ENCODE measurements at regions not wholly inside any gene's neighbourhood (a gene's known extent, or its start where the extent isn't known, plus 50 kb on each side); places are given as distances from the start of the nearest gene placed in this dataset.
A peak's percentile ranks its signal among the peaks of the same experiment; 100 is the strongest.
"Not testable (repeated sequence)": the region's sequence is repeated elsewhere in the genome, so short reads cannot be mapped to it uniquely, and the experiment has no call there.

DNA sequence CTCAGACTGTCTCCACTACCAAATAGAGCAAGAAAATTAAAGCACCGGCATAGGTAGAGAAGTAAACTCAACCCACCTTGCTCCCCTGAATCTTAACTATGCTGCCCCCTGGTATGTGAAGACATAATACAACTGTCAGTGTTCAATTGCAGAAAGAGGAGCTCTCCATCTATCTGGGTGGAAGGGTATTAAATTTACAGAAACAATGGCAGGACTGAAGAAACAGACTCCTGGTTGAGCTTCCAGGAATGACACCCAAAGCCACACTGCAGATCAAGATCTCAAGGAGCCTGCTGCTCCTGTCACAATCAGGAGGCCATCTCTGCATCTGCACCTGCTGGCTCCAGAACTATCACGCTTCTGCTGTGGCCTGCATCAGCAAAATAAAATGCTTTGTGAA, 132.1 kb upstream of the BMAL1 start:
- no peak overlapping the region for H3K4me3 ChIP-seq (replicated peaks in 1 of 2; ENCODE audit: low read depth in 2 of 2, low read length in 2 of 2)
- TF ChIP-seq CTCF (IDR thresholded peaks at IDR 0.05; ENCODE audit: low read depth, low read length), result no peak
- DNase-seq (ENCODE audit: low read depth in 2 of 2), result no peak

GRCh38 chr11:13149991-13150390, 127.6 kb upstream of the BMAL1 start:
- DNase-seq (ENCODE audit: low read depth in 2 of 2), result no peak
- H3K4me3 ChIP-seq (replicated peaks in 1 of 2; ENCODE audit: low read depth in 2 of 2, low read length in 2 of 2), result no peak overlapping the region
- TF ChIP-seq CTCF (IDR thresholded peaks at IDR 0.05; ENCODE audit: low read depth, low read length), result no peak

DNA sequence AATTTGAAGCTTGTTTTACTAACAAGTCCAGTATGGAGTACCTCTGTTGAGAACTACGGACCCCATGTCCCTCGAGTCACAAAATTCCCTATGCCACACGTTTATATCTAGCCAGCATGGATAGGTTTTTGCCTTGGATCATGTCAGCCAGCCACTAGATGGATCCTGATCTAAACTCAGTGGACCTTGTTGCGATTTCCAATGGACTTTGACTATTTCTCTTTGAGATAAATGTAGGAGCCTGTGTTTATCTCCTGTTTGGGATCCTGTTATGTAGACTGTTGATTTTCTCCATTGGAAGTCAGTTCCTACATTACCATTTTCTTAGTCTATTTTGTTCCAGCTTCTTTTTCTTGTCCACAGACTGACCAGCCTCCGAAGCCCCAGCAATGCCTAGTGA, 127.1 kb upstream of the BMAL1 start:
- no peak overlapping the region for H3K4me3 ChIP-seq (replicated peaks in 1 of 2; ENCODE audit: low read depth in 2 of 2, low read length in 2 of 2)
- TF ChIP-seq CTCF (IDR thresholded peaks at IDR 0.05; ENCODE audit: low read depth, low read length), result no peak
- DNase-seq (ENCODE audit: low read depth in 2 of 2), result no peak

DNA sequence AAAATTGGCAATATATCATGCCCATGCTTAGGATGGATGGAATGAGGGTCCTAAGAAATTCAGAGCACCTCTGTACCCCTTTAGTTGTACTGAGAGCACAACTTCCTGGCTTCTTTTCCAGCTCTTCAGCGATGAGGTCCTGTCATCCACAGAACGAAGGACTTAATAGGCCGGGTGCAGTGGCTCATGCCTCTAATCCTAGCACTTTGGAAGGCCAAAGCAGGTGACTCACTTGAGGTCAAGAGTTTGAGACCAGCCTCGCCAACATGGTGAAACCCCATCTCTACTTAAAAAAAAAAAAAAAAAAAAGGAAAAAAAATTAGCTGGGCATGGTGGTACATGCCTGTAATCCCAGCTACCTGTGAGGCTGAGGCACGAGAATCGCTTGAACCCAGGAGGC, 125.3 kb upstream of the BMAL1 start:
- no peak for TF ChIP-seq CTCF (IDR thresholded peaks at IDR 0.05; ENCODE audit: low read depth, low read length)
- DNase-seq (ENCODE audit: low read depth in 2 of 2), result no peak
- no peak overlapping the region for H3K4me3 ChIP-seq (replicated peaks in 1 of 2; ENCODE audit: low read depth in 2 of 2, low read length in 2 of 2)

DNA sequence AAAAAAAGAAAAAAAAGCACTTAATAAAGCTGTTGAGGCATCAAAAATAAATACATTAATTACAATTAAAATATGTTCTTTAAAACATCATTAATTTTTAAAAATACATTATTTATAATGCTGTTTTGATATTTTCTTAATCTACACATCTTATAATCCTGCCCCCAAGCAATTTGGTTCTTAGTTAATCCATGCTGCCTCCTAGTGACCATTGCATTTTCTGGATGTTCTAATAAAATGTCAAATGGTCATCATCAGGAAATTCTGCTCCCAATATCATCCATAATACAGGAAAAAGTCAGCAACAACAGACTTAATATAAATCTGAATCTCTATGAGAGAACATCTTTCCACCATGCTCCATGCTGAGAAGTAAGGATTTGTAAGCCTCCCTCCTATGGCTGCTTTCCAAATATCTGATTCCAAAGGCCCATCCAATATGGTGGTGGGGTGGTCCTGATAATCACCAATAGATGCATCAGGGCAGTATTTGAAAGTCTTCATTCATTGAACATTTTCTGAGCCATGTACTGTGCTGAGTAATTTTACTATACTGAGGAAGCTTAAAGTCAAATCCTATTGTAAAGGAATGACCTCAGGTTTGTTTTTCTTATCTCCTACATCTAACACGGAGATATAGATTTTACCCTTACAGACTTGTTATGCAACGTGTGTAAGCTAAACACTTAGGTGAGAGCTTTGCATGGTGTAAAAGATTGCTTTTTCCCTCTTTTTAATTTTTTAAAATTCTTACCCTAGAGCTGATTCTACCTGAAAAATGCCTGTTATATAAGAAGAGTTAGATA, 124.7 kb upstream of the BMAL1 start:
- peak; percentile 48 for TF ChIP-seq CTCF (IDR thresholded peaks at IDR 0.05; ENCODE audit: low read depth, low read length)
- H3K4me3 ChIP-seq (replicated peaks in 1 of 2; ENCODE audit: low read depth in 2 of 2, low read length in 2 of 2), result no peak overlapping the region
- DNase-seq (ENCODE audit: low read depth in 2 of 2), result peak; percentile 48 to 56

- not testable (repeated sequence) for DNase-seq (ENCODE audit: low read depth in 2 of 2)
Observed at GRCh38 chr11:13154374-13154773, 123.2 kb upstream of the BMAL1 start.

GRCh38 chr11:13160346-13160745, 117.2 kb upstream of the BMAL1 start:
- no peak for TF ChIP-seq CTCF (IDR thresholded peaks at IDR 0.05; ENCODE audit: low read depth, low read length)
- H3K4me3 ChIP-seq (replicated peaks in 1 of 2; ENCODE audit: low read depth in 2 of 2, low read length in 2 of 2), result no peak overlapping the region
- DNase-seq (ENCODE audit: low read depth in 2 of 2), result no peak

More at GRCh38 chr11:13154374-13154773, 123.2 kb upstream of the BMAL1 start:
- H3K4me3 ChIP-seq (replicated peaks in 1 of 2; ENCODE audit: low read depth in 2 of 2, low read length in 2 of 2), result not testable (repeated sequence)
